PC-9 (cell line): ENCODE measurements at regions not wholly inside any gene's neighbourhood (a gene's known extent, or its start where the extent isn't known, plus 50 kb on each side); places are given as distances from the start of the nearest gene placed in this dataset.

Experiments used
- CTCF ChIP-seq: fragments of 200-600 bp; sonication (generic); conservative IDR thresholded peaks from 2 replicates; pipeline ENCODE4 v1.6.1; 2017; ENCODE audit warnings: mixed run types, antibody characterized with exemption, mild to moderate bottlenecking, moderate library complexity
- EZH2 ChIP-seq: fragments of 200-600 bp; sonication (generic); IDR thresholded peaks from 2 replicates; pipeline ENCODE4 v1.8.0; 2017; ENCODE audit warnings: antibody characterized with exemption, low read depth

GRCh38 chr5:21603796-21604195 is 1249.3 kb downstream of the CDH12 start:
- TF ChIP-seq CTCF = no peak
- no peak for TF ChIP-seq EZH2
